ENCODE measurements at regions not wholly inside any gene's neighbourhood (a gene's known extent, or its start where the extent isn't known, plus 50 kb on each side); places are given as distances from the start of the nearest gene placed in this dataset.

DNA sequence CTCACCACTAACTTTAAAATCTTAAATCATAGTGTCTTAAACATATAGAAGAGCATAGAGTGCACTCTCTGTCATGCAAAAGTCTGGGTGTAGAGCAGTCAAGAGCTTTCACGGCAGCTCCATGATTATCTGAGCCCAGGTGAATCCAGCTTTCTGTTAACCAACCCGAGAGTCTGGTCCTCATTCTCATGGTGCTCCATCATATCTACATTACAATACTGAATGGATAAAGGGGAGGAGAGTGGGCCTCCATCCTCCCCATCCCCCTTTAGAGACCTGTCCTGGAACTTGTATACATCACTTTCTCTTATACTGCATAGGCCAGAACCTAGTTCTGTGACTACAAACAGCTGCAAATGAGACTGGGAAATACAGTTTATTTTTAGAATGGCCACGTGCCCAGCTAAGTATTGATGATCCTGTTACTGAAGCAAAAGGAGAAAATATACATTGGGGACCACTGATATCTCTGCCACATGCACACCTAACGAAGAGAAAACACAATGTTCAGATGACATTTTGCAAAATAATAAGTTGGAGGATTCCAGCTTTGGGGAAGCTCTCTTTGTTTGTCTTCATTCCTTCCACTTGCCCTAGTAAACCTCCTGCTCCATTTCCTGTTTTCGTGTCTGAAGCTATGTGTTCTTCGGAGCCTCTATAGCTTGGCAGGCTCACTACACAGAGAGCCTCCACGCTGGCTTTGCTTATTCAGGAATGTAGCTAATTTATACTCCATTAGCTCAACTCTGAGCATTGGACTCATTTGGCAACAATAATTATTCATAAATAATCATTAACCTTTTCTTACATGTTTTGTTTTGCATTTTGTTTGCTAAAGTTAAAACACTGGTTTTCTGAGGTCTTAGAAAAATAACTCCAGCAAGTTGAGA, 110.1 kb downstream of the IYD start:
- no peaks in the 10 kb centered on the region for H4K20me1 ChIP-seq (ENCODE audit: control insufficient read depth, extremely low read depth, insufficient read depth, low read length)
- H2AFZ ChIP-seq (ENCODE audit: low read length) = no peak overlapping the region
- H3K27ac ChIP-seq (ENCODE audit: insufficient read depth, low read length) = no peak overlapping the region
- no peaks in the 10 kb centered on the region for H3K9me3 ChIP-seq (ENCODE audit: control insufficient read depth, insufficient read depth, low read depth, low read length)
- no peaks in the 10 kb centered on the region for H3K79me2 ChIP-seq (ENCODE audit: control insufficient read depth, insufficient read depth, low read length)
- no peak overlapping the region for H3K4me2 ChIP-seq (ENCODE audit: extremely low read depth, insufficient read depth, low read length)
- H3K36me3 ChIP-seq (ENCODE audit: control insufficient read depth, insufficient read depth, low read length) = no peaks in the 10 kb centered on the region
- no peak overlapping the region for H3K9ac ChIP-seq (ENCODE audit: insufficient read depth, low read length)
- no peaks in the 10 kb centered on the region for H3K27me3 ChIP-seq (ENCODE audit: control insufficient read depth, insufficient read depth, low read length)
- no peaks in the 10 kb centered on the region for H3K4me1 ChIP-seq (ENCODE audit: control insufficient read depth, extremely low read depth, insufficient read depth, low read length)
- no peak for DNase-seq (ENCODE audit: low read depth in 2 of 2)
- TF ChIP-seq CTCF (conservative IDR thresholded peaks at IDR 0.05 in 1 of 2, IDR thresholded peaks at IDR 0.05 in 1 of 2; ENCODE audit: low read depth in 1 of 2, low read length in 2 of 2) (no peak), EZH2 (IDR thresholded peaks at IDR 0.05; ENCODE audit: low read length, missing control alignments) (no peak)
- no peak overlapping the region for H3K4me3 ChIP-seq (replicated peaks in 1 of 4; ENCODE audit: control extremely low read depth in 1 of 4, insufficient read depth in 1 of 4, low read depth in 3 of 4, low read length in 4 of 4)

DNA sequence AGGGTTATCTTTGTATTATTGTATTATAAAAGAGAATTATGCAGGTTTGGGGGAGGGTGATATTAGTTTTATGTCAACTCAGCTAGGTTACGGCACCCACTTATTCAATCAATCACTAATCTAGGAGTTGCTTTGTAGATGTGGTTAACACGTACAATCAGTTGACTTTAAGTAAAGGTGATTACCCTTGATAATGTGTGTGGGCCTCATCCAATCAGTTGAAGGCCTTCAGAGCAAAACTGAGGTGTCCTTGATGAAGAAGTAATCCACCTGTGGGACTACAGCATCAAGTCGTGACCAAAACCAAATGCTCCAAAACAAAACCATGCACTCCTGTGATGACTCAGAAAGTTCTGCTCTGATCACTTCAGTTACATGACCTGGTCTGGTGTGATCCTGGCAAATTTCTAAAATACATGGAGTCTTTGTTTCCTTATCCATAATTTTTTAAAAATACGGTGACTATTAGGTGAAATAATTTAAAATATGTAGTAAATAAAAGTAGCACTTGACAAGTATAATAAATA, 114.1 kb downstream of the IYD start:
- no peak for TF ChIP-seq EZH2 (IDR thresholded peaks at IDR 0.05; ENCODE audit: low read length, missing control alignments)
- TF ChIP-seq CTCF (conservative IDR thresholded peaks at IDR 0.05 in 1 of 2, IDR thresholded peaks at IDR 0.05 in 1 of 2; ENCODE audit: low read depth in 1 of 2, low read length in 2 of 2) = no peak
- Histone ChIP-seq H3K9ac (ENCODE audit: insufficient read depth, low read length) (no peak overlapping the region), H3K27me3 (ENCODE audit: control insufficient read depth, insufficient read depth, low read length) (no peaks in the 10 kb centered on the region)

DNA sequence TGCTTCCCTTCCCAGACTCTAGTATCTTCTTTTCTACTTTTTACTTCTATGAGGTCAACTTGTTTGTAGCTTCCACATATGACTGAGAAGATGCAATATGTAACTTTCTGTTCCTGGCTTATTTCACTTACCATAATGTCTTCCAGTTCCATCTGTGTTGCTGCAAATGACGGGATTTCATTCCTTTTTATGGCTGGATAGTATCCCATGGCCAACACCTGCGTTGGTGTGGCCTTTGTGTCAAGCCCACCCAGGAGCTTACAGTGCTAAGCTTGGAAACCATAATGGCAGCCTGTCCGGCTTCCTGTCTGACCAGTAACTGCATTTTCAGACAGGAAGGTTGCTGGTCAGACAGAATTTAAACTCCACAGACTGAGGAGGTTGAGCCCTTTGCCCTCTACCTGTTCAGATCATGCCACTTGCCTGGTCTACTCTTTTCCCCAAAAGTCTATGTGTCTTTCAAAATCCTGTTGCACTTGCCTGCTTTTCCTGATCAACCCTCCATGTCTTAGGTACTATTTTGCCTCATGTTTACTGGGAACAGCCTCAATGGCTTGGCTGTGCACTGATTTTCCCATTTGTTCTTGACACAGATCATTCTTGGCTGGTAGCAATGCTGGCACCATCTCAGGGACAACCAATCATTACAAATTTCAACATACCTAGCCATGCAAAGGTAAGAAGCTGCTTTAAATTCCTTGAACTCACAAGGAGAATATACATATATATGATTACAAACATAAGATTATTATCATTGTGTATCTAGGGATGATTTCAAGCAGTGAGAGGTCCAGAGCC, 114.3 kb upstream of the PLEKHG1 start:
- H3K4me3 ChIP-seq (replicated peaks in 1 of 4; ENCODE audit: control extremely low read depth in 1 of 4, insufficient read depth in 1 of 4, low read depth in 3 of 4, low read length in 4 of 4) = no peak overlapping the region
- no peaks in the 10 kb centered on the region for H3K9me3 ChIP-seq (ENCODE audit: control insufficient read depth, insufficient read depth, low read depth, low read length)
- H3K27me3 ChIP-seq (ENCODE audit: control insufficient read depth, insufficient read depth, low read length) = no peaks in the 10 kb centered on the region
- TF ChIP-seq CTCF (conservative IDR thresholded peaks at IDR 0.05 in 1 of 2, IDR thresholded peaks at IDR 0.05 in 1 of 2; ENCODE audit: low read depth in 1 of 2, low read length in 2 of 2) (no peak), EZH2 (IDR thresholded peaks at IDR 0.05; ENCODE audit: low read length, missing control alignments) (no peak)
- no peaks in the 10 kb centered on the region for H3K36me3 ChIP-seq (ENCODE audit: control insufficient read depth, insufficient read depth, low read length)
- no peak overlapping the region for H3K27ac ChIP-seq (ENCODE audit: insufficient read depth, low read length)
- no peaks in the 10 kb centered on the region for H4K20me1 ChIP-seq (ENCODE audit: control insufficient read depth, extremely low read depth, insufficient read depth, low read length)
- H3K4me2 ChIP-seq (ENCODE audit: extremely low read depth, insufficient read depth, low read length) = no peak overlapping the region
- no peak overlapping the region for H2AFZ ChIP-seq (ENCODE audit: low read length)
- H3K79me2 ChIP-seq (ENCODE audit: control insufficient read depth, insufficient read depth, low read length) = no peaks in the 10 kb centered on the region
- no peak overlapping the region for H3K9ac ChIP-seq (ENCODE audit: insufficient read depth, low read length)
- no peaks in the 10 kb centered on the region for H3K4me1 ChIP-seq (ENCODE audit: control insufficient read depth, extremely low read depth, insufficient read depth, low read length)
- no peak for DNase-seq (ENCODE audit: low read depth in 2 of 2)

More for the DNA sequence above, 114.1 kb downstream of the IYD start:
- H3K4me3 ChIP-seq (replicated peaks in 1 of 4; ENCODE audit: control extremely low read depth in 1 of 4, insufficient read depth in 1 of 4, low read depth in 3 of 4, low read length in 4 of 4) = no peak overlapping the region
- no peaks in the 10 kb centered on the region for H3K4me1 ChIP-seq (ENCODE audit: control insufficient read depth, extremely low read depth, insufficient read depth, low read length)
- H3K9me3 ChIP-seq (ENCODE audit: control insufficient read depth, insufficient read depth, low read depth, low read length) = no peaks in the 10 kb centered on the region
- H3K27ac ChIP-seq (ENCODE audit: insufficient read depth, low read length) = no peak overlapping the region
- no peaks in the 10 kb centered on the region for H3K36me3 ChIP-seq (ENCODE audit: control insufficient read depth, insufficient read depth, low read length)
- no peaks in the 10 kb centered on the region for H3K79me2 ChIP-seq (ENCODE audit: control insufficient read depth, insufficient read depth, low read length)
- no peaks in the 10 kb centered on the region for H4K20me1 ChIP-seq (ENCODE audit: control insufficient read depth, extremely low read depth, insufficient read depth, low read length)
- no peak for DNase-seq (ENCODE audit: low read depth in 2 of 2)
- no peak overlapping the region for H2AFZ ChIP-seq (ENCODE audit: low read length)
- H3K4me2 ChIP-seq (ENCODE audit: extremely low read depth, insufficient read depth, low read length) = no peak overlapping the region
